Neural progenitor cell (in vitro differentiated cells): ENCODE measurements at regions not wholly inside any gene's neighbourhood (a gene's known extent, or its start where the extent isn't known, plus 50 kb on each side); places are given as distances from the start of the nearest gene placed in this dataset.

Source experiments
- EZH2 ChIP-seq: fragments of 200-600 bp; sonication (generic); IDR thresholded peaks from 2 replicates; pipeline ENCODE4 v1.6.1; 2017; ENCODE audit warnings: antibody characterized with exemption, mild to moderate bottlenecking, moderate library complexity
- EZH2phosphoT487 ChIP-seq: fragments of 200-600 bp; sonication (generic); IDR thresholded peaks from 2 replicates; pipeline ENCODE4 v1.6.1; 2017; ENCODE audit warnings: antibody characterized with exemption
- TF ChIP-seq, protein P1 (sequence below): fragments of 200-600 bp; sonication (generic); IDR thresholded peaks from 2 replicates; pipeline ENCODE4 v1.5.1; 2017; ENCODE audit warnings: antibody characterized with exemption, mild to moderate bottlenecking

DNA sequence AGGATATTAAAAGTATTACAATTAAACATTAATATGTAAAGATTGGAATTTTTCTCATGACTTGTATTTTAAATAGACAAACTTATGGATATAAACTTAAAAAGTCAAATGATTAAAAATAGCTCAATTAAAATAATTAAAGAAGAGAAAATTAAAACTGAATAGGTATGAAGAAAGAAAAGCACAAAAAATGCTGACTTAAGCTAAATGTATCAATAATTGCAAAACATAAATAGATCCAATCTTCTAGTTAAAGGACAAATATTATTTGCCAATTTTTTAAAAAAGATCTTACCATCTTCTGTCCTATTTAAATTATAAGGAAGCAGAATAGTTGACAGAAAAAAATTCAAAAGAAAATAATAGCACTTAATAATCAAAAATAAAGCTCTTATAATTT, 646.3 kb upstream of the ANKRD30A start:
- TF ChIP-seq, protein P1, sequence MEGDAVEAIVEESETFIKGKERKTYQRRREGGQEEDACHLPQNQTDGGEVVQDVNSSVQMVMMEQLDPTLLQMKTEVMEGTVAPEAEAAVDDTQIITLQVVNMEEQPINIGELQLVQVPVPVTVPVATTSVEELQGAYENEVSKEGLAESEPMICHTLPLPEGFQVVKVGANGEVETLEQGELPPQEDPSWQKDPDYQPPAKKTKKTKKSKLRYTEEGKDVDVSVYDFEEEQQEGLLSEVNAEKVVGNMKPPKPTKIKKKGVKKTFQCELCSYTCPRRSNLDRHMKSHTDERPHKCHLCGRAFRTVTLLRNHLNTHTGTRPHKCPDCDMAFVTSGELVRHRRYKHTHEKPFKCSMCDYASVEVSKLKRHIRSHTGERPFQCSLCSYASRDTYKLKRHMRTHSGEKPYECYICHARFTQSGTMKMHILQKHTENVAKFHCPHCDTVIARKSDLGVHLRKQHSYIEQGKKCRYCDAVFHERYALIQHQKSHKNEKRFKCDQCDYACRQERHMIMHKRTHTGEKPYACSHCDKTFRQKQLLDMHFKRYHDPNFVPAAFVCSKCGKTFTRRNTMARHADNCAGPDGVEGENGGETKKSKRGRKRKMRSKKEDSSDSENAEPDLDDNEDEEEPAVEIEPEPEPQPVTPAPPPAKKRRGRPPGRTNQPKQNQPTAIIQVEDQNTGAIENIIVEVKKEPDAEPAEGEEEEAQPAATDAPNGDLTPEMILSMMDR = no peak
- TF ChIP-seq EZH2phosphoT487 (no peak), EZH2 (no peak)
